GM12875 (cell line): ENCODE measurements at regions not wholly inside any gene's neighbourhood (a gene's known extent, or its start where the extent isn't known, plus 50 kb on each side); places are given as distances from the start of the nearest gene placed in this dataset.

Experiments
- H3K4me3 ChIP-seq: one replicate; pipeline ENCODE4 v1.5.1; 2011; ENCODE audit warnings: low read depth, low read length, control low read depth
- TF ChIP-seq, protein P1 (sequence below): IDR thresholded peaks from 2 replicates; pipeline ENCODE4 v1.5.1; 2011; ENCODE audit warnings: low read depth, mild to moderate bottlenecking, control low read depth, inconsistent platforms, low read length, moderate library complexity, borderline replicate concordance; ENCODE audit not compliant: insufficient read depth

GRCh38 chr4:104365618-104366017, 129.1 kb downstream of the CXXC4 start:
- TF ChIP-seq, protein P1, sequence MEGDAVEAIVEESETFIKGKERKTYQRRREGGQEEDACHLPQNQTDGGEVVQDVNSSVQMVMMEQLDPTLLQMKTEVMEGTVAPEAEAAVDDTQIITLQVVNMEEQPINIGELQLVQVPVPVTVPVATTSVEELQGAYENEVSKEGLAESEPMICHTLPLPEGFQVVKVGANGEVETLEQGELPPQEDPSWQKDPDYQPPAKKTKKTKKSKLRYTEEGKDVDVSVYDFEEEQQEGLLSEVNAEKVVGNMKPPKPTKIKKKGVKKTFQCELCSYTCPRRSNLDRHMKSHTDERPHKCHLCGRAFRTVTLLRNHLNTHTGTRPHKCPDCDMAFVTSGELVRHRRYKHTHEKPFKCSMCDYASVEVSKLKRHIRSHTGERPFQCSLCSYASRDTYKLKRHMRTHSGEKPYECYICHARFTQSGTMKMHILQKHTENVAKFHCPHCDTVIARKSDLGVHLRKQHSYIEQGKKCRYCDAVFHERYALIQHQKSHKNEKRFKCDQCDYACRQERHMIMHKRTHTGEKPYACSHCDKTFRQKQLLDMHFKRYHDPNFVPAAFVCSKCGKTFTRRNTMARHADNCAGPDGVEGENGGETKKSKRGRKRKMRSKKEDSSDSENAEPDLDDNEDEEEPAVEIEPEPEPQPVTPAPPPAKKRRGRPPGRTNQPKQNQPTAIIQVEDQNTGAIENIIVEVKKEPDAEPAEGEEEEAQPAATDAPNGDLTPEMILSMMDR = no peak
- no peak overlapping the region for H3K4me3 ChIP-seq

- TF ChIP-seq, protein P1 = no peak
- H3K4me3 ChIP-seq = no peak overlapping the region
Measured at GRCh38 chr4:104353481-104353880, 141.2 kb downstream of the CXXC4 start.

- H3K4me3 ChIP-seq = no peak overlapping the region
- TF ChIP-seq, protein P1 = peak; percentile 32; the same call in 1 of the 2 replicates
Measured at GRCh38 chr4:104352211-104352610, 142.5 kb downstream of the CXXC4 start.

GRCh38 chr4:104351706-104352105, 143.0 kb downstream of the CXXC4 start:
- H3K4me3 ChIP-seq = no peak overlapping the region
- TF ChIP-seq, protein P1 = no peak

- TF ChIP-seq, protein P1 = no peak
- no peak overlapping the region for H3K4me3 ChIP-seq
Measured at GRCh38 chr4:104345598-104346242, 149.0 kb downstream of the CXXC4 start.

DNA sequence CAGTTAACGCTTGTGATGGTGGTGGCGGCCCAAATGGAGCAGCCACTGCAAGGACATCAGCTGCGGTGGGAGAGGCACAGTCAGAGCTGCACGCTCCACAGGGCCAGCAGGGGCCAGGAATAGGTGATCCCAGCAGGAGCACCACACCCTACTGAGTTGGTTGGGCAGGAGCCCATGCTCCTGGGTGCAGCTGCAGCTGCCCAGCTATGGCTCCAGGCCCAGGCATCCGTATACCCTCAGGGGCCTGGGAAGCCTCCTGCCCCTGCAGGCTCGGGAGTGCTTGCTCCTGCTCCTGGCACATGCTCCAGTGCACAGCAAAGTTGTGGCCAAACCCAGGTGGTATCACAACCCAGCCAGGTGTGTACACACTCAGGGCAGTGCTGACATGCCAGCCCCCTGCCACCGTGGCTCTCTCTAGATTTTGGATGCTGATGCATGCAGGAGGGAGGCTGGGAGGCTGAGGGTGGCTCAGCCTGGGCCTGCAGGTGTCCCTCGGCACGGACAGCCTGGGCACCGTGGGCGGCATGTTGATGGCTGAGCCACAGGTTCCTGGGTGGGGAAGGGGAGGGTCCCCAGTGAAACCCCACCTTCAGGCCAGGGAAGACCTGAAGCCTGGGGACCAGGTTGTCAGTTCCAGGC, 150.2 kb downstream of the CXXC4 start:
- TF ChIP-seq, protein P1 = no peak

DNA sequence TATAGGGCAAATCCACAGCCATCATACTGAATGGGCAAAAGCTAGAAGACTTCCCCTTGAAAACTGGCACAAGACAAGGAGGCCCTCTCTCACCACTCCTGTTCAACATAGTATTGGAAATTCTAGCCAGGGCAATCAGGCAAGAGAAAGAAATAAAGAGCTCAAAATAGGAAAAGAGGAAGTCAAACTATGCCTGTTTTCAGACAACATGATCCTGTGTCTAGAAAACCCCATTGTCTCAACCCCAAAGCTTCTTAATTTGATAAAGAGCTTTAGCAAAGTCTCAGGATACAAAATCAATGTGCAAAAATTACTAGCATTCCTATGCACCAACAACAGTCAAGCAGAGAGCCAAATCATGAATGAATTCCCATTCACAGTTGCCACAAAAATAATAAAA, 160.3 kb downstream of the CXXC4 start:
- TF ChIP-seq, protein P1 = no peak
- H3K4me3 ChIP-seq = no peak overlapping the region

More for the DNA sequence above, 150.2 kb downstream of the CXXC4 start:
- no peak overlapping the region for H3K4me3 ChIP-seq
